ENCODE measurements at regions not wholly inside any gene's neighbourhood (a gene's known extent, or its start where the extent isn't known, plus 50 kb on each side); places are given as distances from the start of the nearest gene placed in this dataset.

DNA sequence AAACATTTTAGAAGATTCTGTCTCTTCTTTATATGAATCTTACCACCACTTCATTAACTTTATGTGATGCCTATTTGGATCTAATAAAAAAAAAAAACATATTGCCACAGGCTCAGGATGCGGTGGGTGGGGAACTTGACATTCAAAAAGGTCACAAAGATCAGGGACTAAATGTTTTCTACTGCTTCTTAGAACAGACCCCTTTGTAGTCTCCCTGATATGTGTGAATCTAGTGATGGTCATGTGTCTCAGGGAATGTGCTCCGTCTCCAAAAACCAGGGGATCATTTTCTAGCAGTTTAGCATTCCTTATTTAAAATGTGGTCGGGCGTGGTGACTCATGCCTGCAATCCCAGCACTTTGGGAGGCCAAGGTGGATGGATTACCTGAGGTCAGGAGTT, 807.8 kb upstream of the CHAC2 start:
- TF ChIP-seq, protein P1, sequence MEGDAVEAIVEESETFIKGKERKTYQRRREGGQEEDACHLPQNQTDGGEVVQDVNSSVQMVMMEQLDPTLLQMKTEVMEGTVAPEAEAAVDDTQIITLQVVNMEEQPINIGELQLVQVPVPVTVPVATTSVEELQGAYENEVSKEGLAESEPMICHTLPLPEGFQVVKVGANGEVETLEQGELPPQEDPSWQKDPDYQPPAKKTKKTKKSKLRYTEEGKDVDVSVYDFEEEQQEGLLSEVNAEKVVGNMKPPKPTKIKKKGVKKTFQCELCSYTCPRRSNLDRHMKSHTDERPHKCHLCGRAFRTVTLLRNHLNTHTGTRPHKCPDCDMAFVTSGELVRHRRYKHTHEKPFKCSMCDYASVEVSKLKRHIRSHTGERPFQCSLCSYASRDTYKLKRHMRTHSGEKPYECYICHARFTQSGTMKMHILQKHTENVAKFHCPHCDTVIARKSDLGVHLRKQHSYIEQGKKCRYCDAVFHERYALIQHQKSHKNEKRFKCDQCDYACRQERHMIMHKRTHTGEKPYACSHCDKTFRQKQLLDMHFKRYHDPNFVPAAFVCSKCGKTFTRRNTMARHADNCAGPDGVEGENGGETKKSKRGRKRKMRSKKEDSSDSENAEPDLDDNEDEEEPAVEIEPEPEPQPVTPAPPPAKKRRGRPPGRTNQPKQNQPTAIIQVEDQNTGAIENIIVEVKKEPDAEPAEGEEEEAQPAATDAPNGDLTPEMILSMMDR (IDR thresholded peaks at IDR 0.05; ENCODE audit: low read depth, low read length): no peak
- H3K27me3 ChIP-seq: no peaks in the 10 kb centered on the region

DNA sequence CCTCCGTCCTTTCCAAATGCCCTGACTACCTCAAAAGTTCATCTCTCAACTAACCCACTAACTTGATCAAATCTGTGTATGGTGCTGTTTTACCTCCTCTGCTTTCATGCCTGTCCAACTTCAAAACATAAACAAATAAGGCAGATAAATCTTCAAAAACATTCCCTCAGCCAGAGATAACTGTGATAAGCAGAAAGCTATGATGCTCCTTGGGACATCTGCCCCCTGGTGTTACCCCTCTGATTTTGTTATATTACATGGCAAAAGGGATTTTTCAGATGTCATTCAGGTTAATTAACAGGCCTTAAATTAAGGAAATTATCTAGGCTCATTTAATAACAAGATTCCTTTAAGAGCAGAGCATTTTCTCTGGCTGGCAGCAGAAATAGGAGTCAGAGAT, 810.8 kb upstream of the CHAC2 start:
- Histone ChIP-seq H3K4me3 (ENCODE audit: low read depth, low read length) (no peak overlapping the region), H3K9me3 (no peaks in the 10 kb centered on the region), H3K27me3 (no peaks in the 10 kb centered on the region), H3K4me1 (no peaks in the 10 kb centered on the region), H3K36me3 (no peaks in the 10 kb centered on the region)
- no peak for DNase-seq
- TF ChIP-seq, protein P1 (IDR thresholded peaks at IDR 0.05; ENCODE audit: low read depth, low read length): peak; percentile 31

More for the DNA sequence above, 807.8 kb upstream of the CHAC2 start:
- no peaks in the 10 kb centered on the region for H3K36me3 ChIP-seq
- H3K9me3 ChIP-seq: no peaks in the 10 kb centered on the region
- no peaks in the 10 kb centered on the region for H3K4me1 ChIP-seq
- DNase-seq: no peak
- H3K4me3 ChIP-seq (ENCODE audit: low read depth, low read length): no peak overlapping the region

DNA sequence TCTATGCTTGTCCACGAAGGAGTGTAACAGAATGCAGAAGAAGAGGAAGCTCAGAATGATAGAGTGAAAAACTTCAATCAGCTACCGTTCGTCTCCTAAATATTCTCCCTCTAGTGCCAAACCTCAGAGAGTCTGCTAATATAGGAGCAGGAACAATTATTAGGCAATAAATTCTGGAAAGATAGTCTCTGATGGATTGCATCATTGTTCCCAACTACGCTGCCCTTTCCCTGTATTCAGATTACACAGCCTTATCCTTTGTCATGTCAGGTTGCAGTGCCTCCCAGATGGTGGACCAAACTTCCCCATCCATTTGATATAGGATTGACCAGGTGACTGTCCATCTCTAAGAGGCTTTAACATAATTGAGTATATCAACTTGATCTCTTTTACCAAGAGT, 811.5 kb upstream of the CHAC2 start:
- DNase-seq: no peak
- Histone ChIP-seq H3K27me3 (no peaks in the 10 kb centered on the region), H3K4me1 (no peaks in the 10 kb centered on the region), H3K4me3 (ENCODE audit: low read depth, low read length) (no peak overlapping the region), H3K36me3 (no peaks in the 10 kb centered on the region), H3K9me3 (no peaks in the 10 kb centered on the region)
- TF ChIP-seq, protein P1 (IDR thresholded peaks at IDR 0.05; ENCODE audit: low read depth, low read length): no peak

DNA sequence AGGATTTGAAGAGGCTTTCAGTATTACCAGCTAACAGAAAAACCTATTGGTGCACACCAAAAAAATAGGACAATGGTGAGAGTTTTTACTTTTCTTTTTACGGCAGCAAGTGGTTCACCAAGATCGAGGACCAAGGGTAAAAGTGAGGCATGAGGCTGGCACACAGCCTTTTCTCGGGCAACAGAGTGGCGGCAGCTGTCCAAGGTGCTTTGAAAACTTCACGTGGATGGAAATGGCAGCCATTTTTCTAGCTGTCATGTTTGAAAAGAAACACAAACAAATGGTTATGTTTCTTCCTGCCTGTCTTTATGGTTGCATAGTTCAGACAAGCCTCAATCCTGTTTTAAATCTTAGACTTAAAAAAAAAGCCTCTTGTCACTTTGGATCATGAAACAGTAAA, 812.5 kb upstream of the CHAC2 start:
- no peak for DNase-seq
- H3K36me3 ChIP-seq: no peaks in the 10 kb centered on the region
- no peaks in the 10 kb centered on the region for H3K9me3 ChIP-seq

DNA sequence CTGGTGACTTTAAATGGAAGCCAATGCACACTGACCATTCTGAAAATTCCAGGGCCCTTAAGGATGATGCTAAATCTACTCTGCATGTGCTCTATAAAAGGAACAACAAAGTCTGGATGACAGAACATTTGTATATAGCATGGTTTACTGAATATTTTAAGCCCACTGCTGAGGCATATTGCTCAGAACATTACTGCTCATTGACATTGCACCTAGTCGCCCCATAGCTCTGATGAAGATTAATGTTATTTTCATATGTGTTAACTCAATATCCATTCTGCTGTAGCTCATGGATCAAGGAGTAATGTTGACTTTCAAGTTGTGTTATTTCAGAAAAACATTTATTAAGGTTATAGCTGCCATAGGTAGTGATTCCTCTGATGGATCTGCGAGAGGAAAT, 827.5 kb upstream of the CHAC2 start:
- H3K4me1 ChIP-seq: no peaks in the 10 kb centered on the region
- H3K9me3 ChIP-seq: no peaks in the 10 kb centered on the region
- no peak for DNase-seq
- no peak overlapping the region for H3K4me3 ChIP-seq (ENCODE audit: low read depth, low read length)
- no peaks in the 10 kb centered on the region for H3K36me3 ChIP-seq
- no peaks in the 10 kb centered on the region for H3K27me3 ChIP-seq
- TF ChIP-seq, protein P1 (IDR thresholded peaks at IDR 0.05; ENCODE audit: low read depth, low read length): no peak

More for the DNA sequence above, 812.5 kb upstream of the CHAC2 start:
- Histone ChIP-seq H3K4me1 (no peaks in the 10 kb centered on the region), H3K4me3 (ENCODE audit: low read depth, low read length) (no peak overlapping the region), H3K27me3 (no peaks in the 10 kb centered on the region)
- TF ChIP-seq, protein P1 (IDR thresholded peaks at IDR 0.05; ENCODE audit: low read depth, low read length): no peak

DNA sequence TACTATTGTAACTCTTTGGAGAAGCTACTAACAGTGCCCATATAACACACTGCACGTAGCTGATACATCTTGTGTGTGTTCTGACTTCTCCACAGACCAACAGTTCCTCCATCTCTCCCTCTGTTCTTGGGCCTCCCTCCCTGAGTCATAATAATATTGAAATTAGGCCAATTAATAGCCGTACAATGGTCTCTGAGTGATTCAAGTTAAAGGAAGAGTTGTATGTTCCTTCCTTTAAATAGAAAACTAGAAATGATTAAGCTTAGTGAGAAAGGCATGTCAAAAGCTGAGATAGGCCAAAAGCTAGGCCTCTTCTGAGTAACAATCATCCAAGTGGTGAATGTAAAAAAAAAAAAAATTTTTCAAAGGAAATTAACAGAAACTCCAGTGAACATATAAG, 828.4 kb upstream of the CHAC2 start:
- TF ChIP-seq, protein P1 (IDR thresholded peaks at IDR 0.05; ENCODE audit: low read depth, low read length): no peak

More for the DNA sequence above, 828.4 kb upstream of the CHAC2 start:
- H3K36me3 ChIP-seq: no peaks in the 10 kb centered on the region
- no peaks in the 10 kb centered on the region for H3K27me3 ChIP-seq
- H3K4me1 ChIP-seq: no peaks in the 10 kb centered on the region
- no peaks in the 10 kb centered on the region for H3K9me3 ChIP-seq
- no peak for DNase-seq
- H3K4me3 ChIP-seq (ENCODE audit: low read depth, low read length): no peak overlapping the region

Data from BE2C (cell line).